Fibroblast of lung (primary cell): ENCODE measurements at regions not wholly inside any gene's neighbourhood (a gene's known extent, or its start where the extent isn't known, plus 50 kb on each side); places are given as distances from the start of the nearest gene placed in this dataset.
A peak's percentile ranks its signal among the peaks of the same experiment; 100 is the strongest.

Experiments
- DNase-seq, 2 donors: peaks; one replicate each; pipeline versions ENCODE4 v3.0.0 to v3.0.0-alpha.2; 2010; ENCODE audit warnings: low read depth in 2 of 2
- H2AFZ ChIP-seq: 2 replicates; pipeline ENCODE4 v1.5.1; 2012; ENCODE audit warnings: low read length, control low read depth, inconsistent platforms
- H3K27ac ChIP-seq: 2 replicates; pipeline ENCODE4 v1.5.1; 2011; ENCODE audit warnings: low read length, control low read depth; ENCODE audit not compliant: insufficient read depth
- H3K27me3 ChIP-seq: 2 replicates; pipeline ENCODE4 v1.5.1; 2011; ENCODE audit warnings: mild to moderate bottlenecking, low read length; ENCODE audit not compliant: control insufficient read depth, insufficient read depth
- H3K36me3 ChIP-seq: 2 replicates; pipeline ENCODE4 v1.5.1; 2011; ENCODE audit warnings: low read length; ENCODE audit not compliant: control insufficient read depth, insufficient read depth
- H3K4me1 ChIP-seq: 2 replicates; pipeline ENCODE4 v1.5.1; 2011; ENCODE audit warnings: low read length; ENCODE audit not compliant: control insufficient read depth, insufficient read depth; ENCODE audit errors: extremely low read depth
- H3K4me2 ChIP-seq: 2 replicates; pipeline ENCODE4 v1.5.1; 2011; ENCODE audit warnings: low read length, control low read depth; ENCODE audit not compliant: insufficient read depth; ENCODE audit errors: extremely low read depth
- H3K4me3 ChIP-seq, 4 experiments: fragments of 200-600 bp in 1 of 4; sonication (generic) in 1 of 4; replicated peaks in 1 of 4; 2 replicates each; pipeline ENCODE4 v1.5.1; 2011 to 2016; ENCODE audit warnings: low read length in 4 of 4, low read depth in 3 of 4, mild to moderate bottlenecking in 3 of 4, control low read depth in 2 of 4, inconsistent platforms in 1 of 4, mixed read lengths in 1 of 4; ENCODE audit not compliant: insufficient read depth in 1 of 4; ENCODE audit errors: control extremely low read depth in 1 of 4
- H3K79me2 ChIP-seq: 2 replicates; pipeline ENCODE4 v1.5.1; 2012; ENCODE audit warnings: mild to moderate bottlenecking, low read length, inconsistent platforms; ENCODE audit not compliant: control insufficient read depth, insufficient read depth
- H3K9ac ChIP-seq: 2 replicates; pipeline ENCODE4 v1.5.1; 2011; ENCODE audit warnings: mild to moderate bottlenecking, low read length, control low read depth; ENCODE audit not compliant: insufficient read depth
- H3K9me3 ChIP-seq: 2 replicates; pipeline ENCODE4 v1.5.1; 2012; ENCODE audit warnings: low read depth, low read length; ENCODE audit not compliant: control insufficient read depth, insufficient read depth
- H4K20me1 ChIP-seq: 2 replicates; pipeline ENCODE4 v1.5.1; 2011; ENCODE audit warnings: low read length; ENCODE audit not compliant: control insufficient read depth, insufficient read depth; ENCODE audit errors: extremely low read depth
- CTCF ChIP-seq, 2 donors: IDR thresholded peaks in 1 of 2; conservative IDR thresholded peaks in 1 of 2; 1 replicate in 1 of 2; 2 replicates in 1 of 2; pipeline ENCODE4 v1.5.1; 2011 to 2012; ENCODE audit warnings: low read length in 2 of 2, control low read depth in 1 of 2, inconsistent platforms in 1 of 2, low read depth in 1 of 2, mild to moderate bottlenecking in 1 of 2
- EZH2 ChIP-seq: IDR thresholded peaks from 2 replicates; pipeline ENCODE4 v1.5.1; 2012; ENCODE audit warnings: low read length, control low read depth, mild to moderate bottlenecking; ENCODE audit errors: missing control alignments

DNA sequence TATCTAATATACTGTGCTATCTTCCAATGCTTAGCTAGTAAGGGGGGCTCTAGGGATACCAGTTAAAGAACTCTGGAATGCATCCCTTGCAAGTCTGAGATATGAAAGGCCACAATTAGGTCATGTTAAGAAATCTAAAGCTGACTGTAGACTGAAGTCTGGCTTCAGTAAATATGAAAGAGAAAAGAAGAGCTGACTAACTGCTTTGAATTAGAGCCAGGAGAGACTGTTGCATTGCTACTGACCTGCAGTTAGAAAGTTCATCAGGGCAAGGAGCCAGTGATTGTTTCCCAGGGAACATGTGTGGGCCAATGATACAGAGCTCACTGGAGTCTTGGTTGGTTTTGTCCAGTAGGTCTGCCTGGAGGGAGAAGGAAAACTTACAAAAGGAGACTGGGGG is 472.1 kb upstream of the TNC start:
- H3K4me2 ChIP-seq: peak overlapping the region; percentile 27
- no peaks in the 10 kb centered on the region for H3K79me2 ChIP-seq
- peak; percentile 95 to 96 for DNase-seq
- TF ChIP-seq CTCF (conservative IDR thresholded peaks at IDR 0.05 in 1 of 2, IDR thresholded peaks at IDR 0.05 in 1 of 2; ENCODE audit: low read depth in 1 of 2, low read length in 2 of 2) (no peak), EZH2 (no peak)
- H2AFZ ChIP-seq: no peak overlapping the region
- H3K4me1 ChIP-seq: peaks cover 20% of the 10 kb centered on the region
- H3K9me3 ChIP-seq: no peaks in the 10 kb centered on the region
- no peaks in the 10 kb centered on the region for H3K27me3 ChIP-seq
- no peak overlapping the region for H3K4me3 ChIP-seq
- peak overlapping the region; percentile 77 for H3K27ac ChIP-seq
- no peak overlapping the region for H3K9ac ChIP-seq
- H3K36me3 ChIP-seq: no peaks in the 10 kb centered on the region
- no peaks in the 10 kb centered on the region for H4K20me1 ChIP-seq

DNA sequence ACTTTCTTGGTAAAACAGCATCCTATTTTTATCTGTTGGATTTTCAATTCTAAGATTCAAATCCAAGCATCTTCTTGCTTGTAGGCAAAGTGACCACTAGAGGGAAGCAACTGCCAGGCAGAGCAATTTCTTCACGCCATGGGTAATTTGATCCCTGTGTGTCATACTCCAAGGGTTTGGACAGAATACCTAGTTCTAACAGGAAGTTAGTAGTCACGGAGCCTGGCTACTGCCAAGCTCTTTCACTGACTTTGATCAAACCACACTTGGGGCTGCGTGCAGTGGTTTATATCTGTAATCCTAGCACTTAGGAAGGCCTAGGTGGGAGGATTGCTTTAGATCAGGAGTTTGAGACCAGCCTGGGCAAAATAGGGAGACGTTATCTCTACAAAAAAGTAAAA is 473.6 kb upstream of the TNC start:
- H3K27ac ChIP-seq: peak overlapping the region; percentile 66
- DNase-seq: peak; percentile 99 to 100
- H3K4me3 ChIP-seq: no peak overlapping the region
- H3K36me3 ChIP-seq: no peaks in the 10 kb centered on the region
- H3K4me1 ChIP-seq: peaks cover 25% of the 10 kb centered on the region
- no peak overlapping the region for H3K4me2 ChIP-seq
- H3K9ac ChIP-seq: no peak overlapping the region
- no peak overlapping the region for H2AFZ ChIP-seq
- no peaks in the 10 kb centered on the region for H3K9me3 ChIP-seq
- H3K79me2 ChIP-seq: no peaks in the 10 kb centered on the region
- no peaks in the 10 kb centered on the region for H4K20me1 ChIP-seq
- H3K27me3 ChIP-seq: no peaks in the 10 kb centered on the region
- TF ChIP-seq EZH2 (no peak), CTCF (conservative IDR thresholded peaks at IDR 0.05 in 1 of 2, IDR thresholded peaks at IDR 0.05 in 1 of 2; ENCODE audit: low read depth in 1 of 2, low read length in 2 of 2) (peak; percentile 82 to 95)

DNA sequence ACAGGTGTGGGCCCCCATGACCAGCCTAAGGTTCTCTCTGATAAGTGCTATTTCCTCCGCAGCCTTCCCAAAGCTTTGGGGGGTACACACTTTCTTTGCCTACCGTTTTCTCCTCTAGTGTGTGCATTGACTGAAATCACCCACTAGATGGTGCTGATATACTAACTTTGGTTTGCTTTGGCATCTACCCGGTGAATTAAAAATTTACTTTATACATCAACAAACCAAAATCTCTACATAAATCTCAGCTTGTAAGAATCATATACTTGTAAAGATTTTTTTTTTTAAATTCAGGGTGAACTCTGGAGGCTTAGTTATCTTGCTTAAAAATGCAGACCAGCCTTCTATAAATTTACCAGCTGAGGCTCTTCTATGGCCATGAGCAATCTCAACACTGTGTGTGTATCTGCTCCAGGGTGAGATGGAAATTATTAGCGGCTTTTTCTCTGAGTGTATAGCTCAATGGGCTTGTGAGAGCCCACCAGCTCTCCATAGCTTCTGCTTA is 475.7 kb upstream of the TNC start:
- H3K4me1 ChIP-seq: peaks cover 33% of the 10 kb centered on the region
- H3K27me3 ChIP-seq: no peaks in the 10 kb centered on the region
- no peak overlapping the region for H2AFZ ChIP-seq
- no peaks in the 10 kb centered on the region for H3K36me3 ChIP-seq
- H3K9me3 ChIP-seq: no peaks in the 10 kb centered on the region
- H3K9ac ChIP-seq: no peak overlapping the region
- H3K4me3 ChIP-seq: no peak overlapping the region
- peak; percentile 46 to 75 for DNase-seq
- H4K20me1 ChIP-seq: no peaks in the 10 kb centered on the region
- peak overlapping the region; percentile 40 for H3K27ac ChIP-seq
- H3K79me2 ChIP-seq: no peaks in the 10 kb centered on the region
- no peak overlapping the region for H3K4me2 ChIP-seq
- TF ChIP-seq CTCF (conservative IDR thresholded peaks at IDR 0.05 in 1 of 2, IDR thresholded peaks at IDR 0.05 in 1 of 2; ENCODE audit: low read depth in 1 of 2, low read length in 2 of 2) (peak; percentile 69 to 71), EZH2 (no peak)
